HG02798 (cell line): ENCODE measurements at regions not wholly inside any gene's neighbourhood (a gene's known extent, or its start where the extent isn't known, plus 50 kb on each side); places are given as distances from the start of the nearest gene placed in this dataset.
"Not testable (repeated sequence)": the region's sequence is repeated elsewhere in the genome, so short reads cannot be mapped to it uniquely, and the experiment has no call there.

Source experiments
- ATAC-seq: cut with Tn5 transposase; IDR thresholded peaks from one replicate; pipeline ENCODE4 v1.9.1; 2021; ENCODE audit warnings: mild to moderate bottlenecking; ENCODE audit not compliant: unreplicated experiment, poor library complexity

- ATAC-seq, result no peak
Observed at GRCh38 chr19:28387507-28387906, 825.4 kb downstream of the UQCRFS1 start.

- no peak for ATAC-seq
Observed at GRCh38 chr19:28386470-28386869, 826.5 kb downstream of the UQCRFS1 start.

DNA sequence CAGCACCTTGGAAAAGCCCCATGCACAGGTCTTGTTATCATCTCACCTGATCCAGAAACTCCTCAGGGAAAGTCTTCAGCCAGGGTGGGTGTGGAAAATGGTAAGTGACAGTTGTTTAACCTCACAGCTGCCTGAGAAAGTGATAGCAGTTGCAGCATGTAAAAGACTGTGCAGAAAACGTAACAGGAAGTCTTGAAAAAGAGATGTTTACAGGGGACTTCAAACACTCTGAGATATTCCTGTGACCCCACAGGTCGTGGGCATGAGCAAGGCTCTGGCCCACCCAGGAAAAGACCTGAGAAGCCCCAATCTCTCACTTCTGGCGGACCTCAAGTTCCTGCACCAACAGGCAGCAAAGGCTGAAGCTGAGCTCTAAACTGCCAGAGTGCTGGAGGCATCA lies 826.9 kb downstream of the UQCRFS1 start:
- no peak for ATAC-seq

DNA sequence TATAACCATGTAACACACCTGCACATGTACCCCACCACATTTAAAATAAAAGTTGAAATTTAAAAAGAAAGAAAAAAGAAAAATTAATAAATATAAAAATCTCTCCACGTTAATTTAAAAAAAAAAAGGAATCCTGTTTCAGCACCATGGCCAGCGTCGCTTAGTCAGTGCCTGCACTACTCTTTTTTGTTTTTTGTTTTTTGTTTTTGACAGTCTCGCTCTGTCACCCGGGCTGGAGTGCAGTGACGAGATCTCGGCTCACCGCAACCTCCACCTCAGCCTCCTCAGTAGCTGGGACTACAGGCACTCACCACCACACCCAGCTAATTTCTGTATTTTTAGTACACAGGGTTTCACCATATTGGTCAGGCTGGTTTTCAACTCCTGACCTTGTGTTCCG lies 835.9 kb downstream of the UQCRFS1 start:
- ATAC-seq, result no peak

DNA sequence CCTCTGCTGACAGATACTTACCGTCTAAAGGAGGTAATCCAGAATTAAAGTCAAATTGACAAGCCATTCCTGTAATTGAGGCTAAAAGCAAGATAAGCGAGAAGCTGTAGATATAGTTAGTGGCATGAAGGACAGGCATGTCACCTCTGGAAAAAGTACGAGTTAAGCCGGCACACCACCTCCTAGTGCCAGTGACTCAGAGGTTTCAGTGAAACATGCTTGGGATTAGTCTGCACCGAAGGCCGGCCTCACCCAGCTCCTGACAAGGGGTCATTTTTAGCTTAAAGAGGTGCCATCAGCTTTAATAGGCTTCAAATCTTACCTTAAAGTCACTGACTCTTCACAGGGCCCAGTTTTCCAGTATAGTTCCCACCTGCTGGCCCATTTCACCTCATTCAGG lies 838.0 kb downstream of the UQCRFS1 start:
- ATAC-seq, result no peak

DNA sequence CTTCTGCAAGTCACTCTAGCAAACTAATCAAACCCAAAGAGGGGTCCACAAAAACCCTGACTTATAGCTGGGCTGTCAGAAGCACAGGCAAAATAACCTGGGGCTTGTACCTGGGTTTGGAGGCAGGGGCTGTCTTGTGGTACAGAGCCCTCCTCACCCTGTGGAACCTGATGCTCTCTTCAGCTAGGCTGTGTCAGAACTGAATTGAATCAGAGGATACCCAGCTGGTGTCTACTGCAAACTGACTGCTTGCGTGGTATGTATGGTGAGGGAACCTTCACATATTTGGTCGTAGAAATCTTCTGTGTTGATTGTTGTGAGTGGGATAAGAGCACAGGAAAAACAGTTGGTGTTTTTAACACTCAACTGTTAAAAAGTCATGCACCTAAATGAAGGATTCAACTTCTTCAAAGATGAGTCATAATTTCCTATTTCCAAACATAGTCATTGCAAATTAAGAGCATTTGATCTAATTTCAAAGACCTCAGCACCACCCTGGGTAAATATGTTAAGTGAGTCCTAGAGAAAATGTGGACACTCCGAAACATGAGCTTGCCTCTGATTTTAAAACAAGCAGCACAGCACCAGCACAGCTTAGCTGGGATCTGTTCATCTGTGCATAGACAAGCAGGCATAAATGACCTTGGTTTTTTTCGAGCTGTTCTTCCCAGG lies 840.2 kb downstream of the UQCRFS1 start:
- ATAC-seq, result no peak

- ATAC-seq, result no peak
Observed at GRCh38 chr19:28367146-28367545, 845.8 kb downstream of the UQCRFS1 start.

- no peak for ATAC-seq
Observed at GRCh38 chr19:28363254-28363653, 849.7 kb downstream of the UQCRFS1 start.

- no peak for ATAC-seq
Observed at GRCh38 chr19:28359431-28360414, 853.2 kb downstream of the UQCRFS1 start.

DNA sequence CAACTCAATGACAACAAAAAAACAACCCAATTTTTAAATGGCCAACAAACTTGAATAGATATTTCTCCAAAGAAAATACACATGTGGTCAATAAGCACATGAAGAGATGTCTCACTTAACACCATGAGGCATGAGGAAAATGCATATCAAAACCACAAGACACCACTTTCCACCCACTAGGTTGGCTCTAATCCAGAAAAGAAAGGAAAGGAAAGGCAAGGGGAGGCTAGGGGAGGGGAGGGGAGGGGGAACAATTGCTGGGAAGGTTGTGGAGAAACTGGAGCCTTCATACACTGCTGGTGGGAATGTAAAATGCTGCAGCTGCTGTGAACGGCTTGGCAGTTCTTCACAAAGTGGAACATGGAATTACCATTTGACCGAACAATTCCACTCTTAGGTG lies 854.3 kb downstream of the UQCRFS1 start:
- no peak for ATAC-seq

DNA sequence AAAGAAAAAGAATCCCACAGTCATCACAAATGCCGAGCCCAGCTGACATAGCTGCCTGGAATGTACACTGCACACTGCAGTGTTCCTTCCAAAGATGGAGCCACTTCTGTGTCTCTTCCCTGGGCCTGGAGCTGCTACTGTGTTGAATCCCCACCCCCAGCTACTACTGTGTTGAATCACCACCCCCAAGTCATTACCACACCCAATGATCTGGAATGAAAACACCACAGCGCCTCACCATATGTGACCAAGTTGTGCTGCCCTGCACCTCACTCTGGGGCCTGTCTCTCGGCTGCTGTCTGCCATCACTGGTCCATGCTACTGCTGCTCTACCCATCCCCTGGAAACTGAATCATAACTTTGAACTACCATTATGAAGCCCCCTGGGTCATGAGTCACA lies 861.2 kb downstream of the UQCRFS1 start:
- ATAC-seq, result no peak

DNA sequence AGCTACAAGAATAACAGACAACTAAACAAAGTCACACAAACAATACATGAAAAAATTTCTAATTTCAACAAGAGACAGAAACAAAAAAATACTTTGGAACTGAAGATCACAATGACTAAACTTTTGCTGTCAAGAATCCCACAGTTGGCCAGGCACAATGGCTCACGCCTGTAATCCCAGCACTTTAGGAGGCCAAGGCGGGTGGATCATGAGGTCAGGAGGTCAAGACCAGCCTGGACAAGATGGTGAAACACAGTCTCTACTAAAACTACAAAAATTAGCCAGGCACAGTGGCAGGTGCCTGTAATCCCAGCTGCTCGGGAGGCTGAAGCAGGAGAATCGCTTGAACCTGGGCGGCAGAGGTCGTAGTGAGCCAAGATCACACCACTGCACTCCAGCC lies 861.6 kb downstream of the UQCRFS1 start:
- not testable (repeated sequence) for ATAC-seq

GRCh38 chr19:28350673-28351072 lies 862.3 kb downstream of the UQCRFS1 start:
- no peak for ATAC-seq

DNA sequence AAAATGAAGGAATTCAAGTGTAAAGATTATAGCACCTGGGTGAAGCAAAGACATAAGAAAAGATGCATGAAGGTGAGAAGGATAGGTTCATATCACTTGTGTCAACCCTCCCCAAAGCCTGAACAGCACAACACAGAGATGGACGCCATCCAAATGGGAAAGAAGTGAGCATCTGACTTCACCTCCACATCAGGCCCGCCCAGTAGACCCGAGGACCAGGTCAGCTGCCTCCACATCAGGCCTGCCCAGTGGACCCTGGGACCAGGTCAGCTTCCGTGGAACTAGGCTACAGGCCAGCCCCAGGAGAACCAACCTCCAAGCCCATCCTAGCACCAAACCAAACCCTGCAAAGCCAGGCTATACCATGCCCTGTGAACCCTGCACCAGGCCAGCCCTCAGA lies 862.9 kb downstream of the UQCRFS1 start:
- no peak for ATAC-seq

DNA sequence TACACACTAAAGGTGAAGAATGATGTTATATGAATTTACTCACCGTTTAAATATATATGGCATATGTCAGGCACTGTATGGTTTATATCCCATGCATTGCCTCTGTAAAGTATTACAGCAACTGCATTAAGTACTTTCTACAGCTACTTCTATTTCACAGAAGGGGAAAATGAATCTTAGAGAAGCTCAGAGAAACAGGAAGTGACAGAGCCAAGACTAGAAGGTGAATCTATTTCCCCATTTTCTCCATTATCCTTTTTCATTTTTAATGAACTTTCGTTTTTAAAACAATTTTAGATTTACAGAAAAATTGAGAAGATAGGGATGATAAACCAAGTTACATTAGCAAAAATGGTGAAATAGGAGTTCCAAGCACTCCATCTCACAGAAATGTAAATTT lies 863.3 kb downstream of the UQCRFS1 start:
- no peak for ATAC-seq

DNA sequence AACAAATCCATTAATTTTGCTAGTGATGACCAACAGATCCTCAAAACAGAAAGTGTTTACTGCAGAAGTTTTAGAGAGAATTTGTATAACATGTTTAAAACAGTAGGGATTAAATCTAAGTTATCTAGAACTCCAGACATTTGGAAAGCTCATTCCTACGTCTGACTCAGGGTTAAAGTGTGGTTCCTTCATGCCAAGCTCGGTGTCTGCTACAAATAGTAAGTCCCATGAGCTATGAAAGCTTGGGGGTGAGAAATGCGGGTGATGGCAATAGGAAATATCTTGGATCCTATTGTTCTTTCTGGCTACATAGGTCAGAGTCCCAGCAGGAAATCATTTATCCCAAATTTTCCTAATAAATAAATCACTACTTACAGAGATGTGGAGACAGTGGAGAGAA lies 867.1 kb downstream of the UQCRFS1 start:
- no peak for ATAC-seq

- no peak for ATAC-seq
Observed at GRCh38 chr19:28341810-28342350, 871.1 kb downstream of the UQCRFS1 start.

DNA sequence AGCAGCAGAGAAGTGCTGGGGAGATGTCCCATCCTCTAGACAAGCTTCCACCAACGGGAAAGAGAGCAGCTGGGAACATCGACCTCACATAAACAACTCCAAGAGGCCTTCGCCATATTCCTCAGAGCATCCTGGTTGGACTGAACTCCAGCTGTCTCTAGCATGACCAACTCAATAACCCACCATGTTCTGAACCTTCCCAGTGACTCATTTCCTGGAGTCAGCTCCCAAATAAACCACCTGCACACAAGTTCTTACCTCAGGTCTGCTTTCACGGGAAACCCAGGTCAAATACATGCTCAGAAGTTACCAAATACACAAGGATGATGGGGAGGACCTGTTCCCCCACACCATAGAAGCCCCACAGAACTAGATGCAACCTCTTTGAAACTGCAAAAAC lies 878.5 kb downstream of the UQCRFS1 start:
- ATAC-seq, result no peak

DNA sequence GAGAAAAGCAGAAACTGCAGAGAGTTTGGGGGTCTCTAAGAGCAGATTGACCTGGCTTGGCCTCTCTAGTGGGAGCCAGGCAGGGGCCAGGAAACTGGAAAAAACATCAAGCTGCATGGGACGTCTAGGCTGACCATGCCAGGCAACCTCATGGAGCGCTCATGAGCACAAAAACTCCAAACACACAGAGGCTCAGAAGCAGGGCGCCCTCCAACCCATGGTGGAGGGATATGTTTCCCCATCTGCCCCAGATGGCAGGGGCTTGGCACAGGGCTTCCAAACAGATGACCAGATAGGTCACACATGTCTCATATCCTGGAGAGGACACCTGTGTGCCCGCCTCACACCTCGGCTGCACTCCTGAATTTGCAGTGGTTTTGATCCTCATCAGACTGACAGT lies 879.0 kb downstream of the UQCRFS1 start:
- no peak for ATAC-seq

GRCh38 chr19:28332886-28333285 lies 880.1 kb downstream of the UQCRFS1 start:
- ATAC-seq, result no peak

- no peak for ATAC-seq
Observed at GRCh38 chr19:28332351-28332750, 880.6 kb downstream of the UQCRFS1 start.
